Hepatocyte (in vitro differentiated cells): ENCODE measurements at regions not wholly inside any gene's neighbourhood (a gene's known extent, or its start where the extent isn't known, plus 50 kb on each side); places are given as distances from the start of the nearest gene placed in this dataset.

Source experiments
- EZH2 ChIP-seq: fragments of 200-600 bp; sonication (generic); IDR thresholded peaks from 2 replicates; pipeline ENCODE4 v1.6.1; 2016; ENCODE audit warnings: antibody characterized with exemption, mild to moderate bottlenecking, borderline replicate concordance
- EZH2phosphoT487 ChIP-seq: fragments of 200-600 bp; sonication (generic); IDR thresholded peaks from one replicate; pipeline ENCODE4 v1.6.1; 2018; ENCODE audit warnings: antibody characterized with exemption, mild to moderate bottlenecking, low read depth, moderate library complexity; ENCODE audit not compliant: unreplicated experiment, severe bottlenecking
- TF ChIP-seq, protein P1 (sequence below): fragments of 200-600 bp; sonication (generic); IDR thresholded peaks from 2 replicates; pipeline ENCODE4 v1.5.1; 2016; ENCODE audit warnings: antibody characterized with exemption, mild to moderate bottlenecking; ENCODE audit not compliant: poor library complexity

DNA sequence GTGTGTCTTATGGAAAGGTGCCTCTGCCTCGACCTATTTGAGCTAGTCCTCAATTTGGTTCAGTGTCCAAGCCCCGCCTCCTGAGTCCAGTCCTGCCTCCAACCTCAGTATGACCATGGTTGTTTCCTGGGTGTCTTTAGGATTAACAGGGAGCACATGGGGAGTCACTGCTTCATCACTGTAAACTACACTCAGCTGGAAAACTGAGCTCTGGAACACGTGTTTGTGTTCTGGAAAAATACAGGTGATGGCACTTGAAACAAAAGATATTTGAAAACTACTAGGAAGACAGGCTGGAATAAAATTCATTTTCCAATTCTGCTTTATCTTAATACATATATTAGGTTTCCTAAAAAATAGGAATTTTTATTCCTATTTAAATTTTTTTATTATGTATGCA is 1187.3 kb upstream of the TMEM132C start:
- TF ChIP-seq, protein P1, sequence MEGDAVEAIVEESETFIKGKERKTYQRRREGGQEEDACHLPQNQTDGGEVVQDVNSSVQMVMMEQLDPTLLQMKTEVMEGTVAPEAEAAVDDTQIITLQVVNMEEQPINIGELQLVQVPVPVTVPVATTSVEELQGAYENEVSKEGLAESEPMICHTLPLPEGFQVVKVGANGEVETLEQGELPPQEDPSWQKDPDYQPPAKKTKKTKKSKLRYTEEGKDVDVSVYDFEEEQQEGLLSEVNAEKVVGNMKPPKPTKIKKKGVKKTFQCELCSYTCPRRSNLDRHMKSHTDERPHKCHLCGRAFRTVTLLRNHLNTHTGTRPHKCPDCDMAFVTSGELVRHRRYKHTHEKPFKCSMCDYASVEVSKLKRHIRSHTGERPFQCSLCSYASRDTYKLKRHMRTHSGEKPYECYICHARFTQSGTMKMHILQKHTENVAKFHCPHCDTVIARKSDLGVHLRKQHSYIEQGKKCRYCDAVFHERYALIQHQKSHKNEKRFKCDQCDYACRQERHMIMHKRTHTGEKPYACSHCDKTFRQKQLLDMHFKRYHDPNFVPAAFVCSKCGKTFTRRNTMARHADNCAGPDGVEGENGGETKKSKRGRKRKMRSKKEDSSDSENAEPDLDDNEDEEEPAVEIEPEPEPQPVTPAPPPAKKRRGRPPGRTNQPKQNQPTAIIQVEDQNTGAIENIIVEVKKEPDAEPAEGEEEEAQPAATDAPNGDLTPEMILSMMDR = no peak
- TF ChIP-seq EZH2phosphoT487 (no peak), EZH2 (no peak)
